K562 (cell line): ENCODE measurements at regions not wholly inside any gene's neighbourhood (a gene's known extent, or its start where the extent isn't known, plus 50 kb on each side); places are given as distances from the start of the nearest gene placed in this dataset.

Source experiments
- ATAC-seq: fragments of 200-7000 bp; cut with Tn5 transposase; 3 replicates; pipeline ENCODE4 v1.9.1; 2020; ENCODE audit warnings: moderate library complexity
- BruUV-seq: library from RNA; stranded (reverse); fragments of 400-500 nt; replicated peaks from 2 replicates; lab custom pipeline; 2021; lab: Mats Ljungman, UMichigan
- CTCF ChIA-PET: fragments of 300-600 bp; formaldehyde crosslinking; extraction: SDS; loops from one replicate; lab custom pipeline; 2021; ENCODE audit warnings: low intra/inter-chr PET ratio; lab: Yijun Ruan, JAX
- POLR2A ChIA-PET: fragments of 300-600, 350-650 bp; sonication (Branson Sonifier 250); formaldehyde crosslinking; extraction: SDS; loops from one replicate; lab custom pipeline; 2021; ENCODE audit warnings: antibody characterized with exemption, inconsistent platforms; lab: Yijun Ruan, JAX
- DNase-seq, 4 experiments: peaks; one replicate each; pipeline versions ENCODE4 v3.0.0 to v3.0.0-alpha.2; 2011 to 2018; ENCODE audit warnings: low spot score in 3 of 4, mixed read lengths in 3 of 4; ENCODE audit errors: extremely low read depth in 1 of 4
- FAIRE-seq: peaks from 2 replicates; lab custom pipeline; 2011; peaks lifted over from hg19 to GRCh38; lab: Jason Lieb, UNC
- H2AFZ ChIP-seq: 2 replicates; pipeline ENCODE4 v1.6.0; 2011; ENCODE audit warnings: low read depth, low read length, control low read depth, inconsistent platforms
- H3K27ac ChIP-seq: fragments of 200-600 bp; 3 replicates; pipeline ENCODE4 v1.8.0; 2011; ENCODE audit warnings: low read depth, mild to moderate bottlenecking, control low read depth, inconsistent platforms, low read length, moderate library complexity, mixed read lengths; ENCODE audit errors: extremely low read depth
- H3K27me3 ChIP-seq, 2 experiments: fragments of 300-600 bp in 1 of 2; 2 replicates in 1 of 2; 3 replicates in 1 of 2; pipeline versions ENCODE4 v1.6.0 to v1.8.0; 2011; ENCODE audit warnings: inconsistent platforms in 2 of 2, low read length in 2 of 2, mild to moderate bottlenecking in 1 of 2, mixed read lengths in 1 of 2, moderate library complexity in 1 of 2; ENCODE audit not compliant: control insufficient read depth in 2 of 2, insufficient read depth in 2 of 2
- H3K36me3 ChIP-seq: fragments of 300-600 bp; 3 replicates; pipeline ENCODE4 v1.8.0; 2011; ENCODE audit warnings: mild to moderate bottlenecking, low read length, inconsistent platforms; ENCODE audit not compliant: control insufficient read depth, insufficient read depth
- H3K4me1 ChIP-seq, 2 experiments: fragments of 200-600 bp in 1 of 2; replicated peaks in 1 of 2; 2 replicates in 1 of 2; 3 replicates in 1 of 2; pipeline versions ENCODE4 v1.5.1 to v1.8.0; 2011; ENCODE audit warnings: inconsistent platforms in 2 of 2, low read length in 2 of 2, mild to moderate bottlenecking in 1 of 2, mixed read lengths in 1 of 2, moderate library complexity in 1 of 2; ENCODE audit not compliant: control insufficient read depth in 2 of 2, insufficient read depth in 2 of 2
- H3K4me2 ChIP-seq: 2 replicates; pipeline ENCODE4 v1.6.1; 2011; ENCODE audit warnings: low read length, control low read depth, inconsistent platforms, mixed read lengths; ENCODE audit not compliant: insufficient read depth
- H3K4me3 ChIP-seq: fragments of 200-600 bp; sonication (generic), shearing (Covaris generic); 2 replicates; pipeline ENCODE4 v1.5.1; 2016; ENCODE audit warnings: control low read depth, inconsistent platforms
- H3K79me2 ChIP-seq: fragments of 200-600 bp; 3 replicates; pipeline ENCODE4 v1.8.0; 2011; ENCODE audit warnings: low read length, inconsistent platforms; ENCODE audit not compliant: control insufficient read depth, insufficient read depth
- H3K9ac ChIP-seq, 2 experiments: 2 replicates each; pipeline versions ENCODE4 v1.6.0 to v1.6.1; 2011; ENCODE audit warnings: low read depth in 2 of 2, low read length in 2 of 2, control low read depth in 1 of 2, inconsistent platforms in 1 of 2, mild to moderate bottlenecking in 1 of 2, mixed read lengths in 1 of 2; ENCODE audit not compliant: insufficient read depth in 1 of 2
- H3K9me1 ChIP-seq: one replicate; pipeline ENCODE4 v1.6.0; 2011; ENCODE audit warnings: inconsistent platforms, mild to moderate bottlenecking, low read length, moderate library complexity; ENCODE audit not compliant: control insufficient read depth, insufficient read depth
- H3K9me3 ChIP-seq: replicated peaks from 2 replicates; pipeline ENCODE4 v1.5.1; 2011; ENCODE audit warnings: low read depth, low read length, inconsistent platforms; ENCODE audit not compliant: control insufficient read depth, insufficient read depth
- H4K20me1 ChIP-seq: replicated peaks from 2 replicates; pipeline ENCODE4 v1.6.1; 2011; ENCODE audit warnings: low read length, inconsistent platforms, mixed read lengths; ENCODE audit not compliant: control insufficient read depth, insufficient read depth
- CEBPZ ChIP-seq: fragments of 150-350 bp; IDR thresholded peaks from 2 replicates; pipeline ENCODE4 v1.6.1; 2014; ENCODE audit warnings: low read depth, mild to moderate bottlenecking, low read length, borderline replicate concordance
- E2F3 ChIP-seq: fragments of 250-450 bp; sonication (Bioruptor Pico); IDR thresholded peaks from 2 replicates; pipeline ENCODE4 v1.4.0; 2020; ENCODE audit warnings: mild to moderate bottlenecking
- GTF2B ChIP-seq: IDR thresholded peaks from 2 replicates; pipeline ENCODE4 v1.6.1; 2011; ENCODE audit not compliant: insufficient read length; ENCODE audit errors: extremely low read depth
- HEY1 ChIP-seq: fragments of 250-450 bp; sonication (Bioruptor Pico); IDR thresholded peaks from 2 replicates; pipeline ENCODE4 v1.5.0; 2020; ENCODE audit warnings: mild to moderate bottlenecking, moderate library complexity, borderline replicate concordance
- KLF6 ChIP-seq: fragments of 250-450 bp; sonication (Bioruptor Pico); IDR thresholded peaks from 2 replicates; pipeline ENCODE4 v1.4.0; 2020; ENCODE audit warnings: mild to moderate bottlenecking, moderate library complexity, borderline replicate concordance
- NCOA2 ChIP-seq, 2 experiments: fragments of 450-650 bp; IDR thresholded peaks; 2 replicates each; pipeline ENCODE4 v1.6.1; 2018; ENCODE audit warnings: mild to moderate bottlenecking in 2 of 2, moderate library complexity in 1 of 2; ENCODE audit not compliant: partially characterized antibody in 2 of 2
- NFIX ChIP-seq: fragments of 250-450 bp; sonication (Bioruptor Pico); IDR thresholded peaks from 2 replicates; pipeline ENCODE4 v1.4.0; 2020; ENCODE audit warnings: low read depth, mild to moderate bottlenecking, moderate library complexity
- PCBP1 ChIP-seq: fragments of 200-400 bp; formaldehyde crosslinking; IDR thresholded peaks from 2 replicates; pipeline ENCODE4 v1.6.1; 2018; ENCODE audit warnings: mild to moderate bottlenecking, low read depth, low read length; ENCODE audit not compliant: poor library complexity, severe bottlenecking
- PHB ChIP-seq: fragments of 250-450 bp; sonication (Bioruptor Pico); IDR thresholded peaks from 2 replicates; pipeline ENCODE4 v1.5.0; 2021
- ZNF140 ChIP-seq: fragments of 250-450 bp; sonication (Bioruptor Pico); IDR thresholded peaks from 2 replicates; pipeline ENCODE4 v1.8.0; 2021; ENCODE audit warnings: moderate library complexity, mild to moderate bottlenecking, inconsistent platforms
- ZNF324 ChIP-seq: fragments of 250-450 bp; sonication (Bioruptor Pico); IDR thresholded peaks from 2 replicates; pipeline ENCODE4 v1.4.0; 2020; ENCODE audit warnings: mild to moderate bottlenecking
- ZNF511 ChIP-seq: sonication (generic); formaldehyde crosslinking; IDR thresholded peaks from 2 replicates; pipeline ENCODE4 v1.8.0; 2022; ENCODE audit warnings: mild to moderate bottlenecking, missing genetic modification reagents
- ZNF77 ChIP-seq: fragments of 250-450 bp; sonication (Bioruptor Pico); IDR thresholded peaks from 2 replicates; pipeline ENCODE4 v1.5.0; 2020
- WGBS: fragments of 100-300 bp; shearing (Covaris generic); methylation state at CpG from one replicate; pipeline ENCODE4 v1.1.6; 2016; ENCODE audit warnings: low coverage, mixed read lengths; ENCODE audit not compliant: insufficient coverage; ENCODE audit errors: missing lambda C conversion rate; 5-methylcytosine and 5-hydroxymethylcytosine counted together
- in situ Hi-C: fragments of 300-500 bp; cut with MboI; formaldehyde crosslinking; loops from 4 replicates; pipeline ENCODE4 v1.15.0; 2018; ENCODE audit warnings: inconsistent platforms, mixed read lengths
- intact Hi-C: fragments of 100-400 bp; cut with micrococcal nuclease; formaldehyde crosslinking; loops from 2 replicates; pipeline ENCODE4 v1.14.2; 2022

DNA sequence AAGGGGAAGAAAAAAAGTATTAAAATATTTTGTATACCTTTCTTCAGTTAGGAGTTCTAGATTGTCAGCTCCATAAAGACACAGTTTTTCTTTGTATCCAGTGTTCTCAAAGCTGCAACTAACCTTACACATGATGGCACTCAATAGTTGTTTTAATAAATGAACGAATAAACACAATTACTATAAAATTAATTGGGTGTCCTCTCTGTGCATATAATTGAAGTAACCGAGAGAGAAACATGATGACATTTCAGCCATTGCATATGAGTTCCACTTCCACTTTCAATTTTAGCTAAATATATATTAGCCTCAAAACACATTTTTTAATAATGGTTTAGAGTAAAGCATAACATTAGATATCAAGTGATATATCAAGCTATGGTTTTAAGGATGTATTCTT lies 671.2 kb downstream of the LRFN5 start:
- intact Hi-C loops (no loop called here), in situ Hi-C loops (no loop called here)
- no TSS peak for BruUV-seq
- ChIA-PET POLR2A (interaction anchor here (0.6 kb wide), 1 partner anchor 252 kb away, joined by 3 read pairs; no protein-coding TSS in a partner anchor), CTCF (no interaction called here)
- DNase-seq = no peak
- Histone ChIP-seq H3K4me3 (no peak overlapping the region), H3K79me2 (no peaks in the 10 kb centered on the region), H3K4me2 (no peak overlapping the region), H4K20me1 (no peaks in the 10 kb centered on the region), H3K9ac (no peak overlapping the region), H3K4me1 (no peaks in the 10 kb centered on the region), H3K9me1 (no peaks in the 10 kb centered on the region), H3K36me3 (no peaks in the 10 kb centered on the region), H2AFZ (no peak overlapping the region), H3K27me3 (no peaks in the 10 kb centered on the region), H3K27ac (no peak overlapping the region), H3K9me3 (no peaks in the 10 kb centered on the region)
- ATAC-seq = no peak
- WGBS = 0% methylated on average over 2 of the region's 2 CpGs
- FAIRE-seq = no peak
- TF ChIP-seq ZNF77 (no peak), PCBP1 (no peak), ZNF324 (CRISPR knock-in tag) (no peak)

DNA sequence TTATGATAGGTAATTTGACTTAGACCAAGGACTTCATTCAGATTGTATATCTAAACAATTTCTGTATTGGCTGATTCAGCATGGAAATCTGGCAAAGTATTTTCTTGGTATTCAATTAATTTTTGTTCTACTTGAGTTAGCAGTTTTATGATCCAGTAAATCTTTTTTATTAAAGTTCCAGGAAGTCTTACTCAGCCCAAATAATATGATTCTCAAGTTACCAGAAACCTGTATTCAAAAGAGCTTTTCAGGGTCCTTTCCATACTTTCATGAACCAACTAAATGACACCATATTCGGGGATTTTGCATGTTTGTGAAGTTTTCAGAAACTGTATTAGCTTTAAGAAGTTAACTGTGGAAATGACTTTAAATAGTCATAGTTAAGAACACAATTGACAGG lies 662.6 kb downstream of the LRFN5 start:
- H3K27ac ChIP-seq = no peak overlapping the region
- POLR2A ChIA-PET = no interaction called here
- CTCF ChIA-PET = no interaction called here
- intact Hi-C loops = no loop called here
- 0% methylated on average over 1 of the region's 1 CpG for WGBS
- in situ Hi-C loops = no loop called here
- no peaks in the 10 kb centered on the region for H3K27me3 ChIP-seq
- FAIRE-seq (no peak), ATAC-seq (no peak), DNase-seq (no peak)
- H2AFZ ChIP-seq = no peak overlapping the region
- no peaks in the 10 kb centered on the region for H3K79me2 ChIP-seq
- BruUV-seq = no TSS peak
- no peak overlapping the region for H3K4me2 ChIP-seq
- no peaks in the 10 kb centered on the region for H4K20me1 ChIP-seq
- H3K4me1 ChIP-seq = no peaks in the 10 kb centered on the region
- no peaks in the 10 kb centered on the region for H3K9me3 ChIP-seq
- H3K9me1 ChIP-seq = no peaks in the 10 kb centered on the region
- no peaks in the 10 kb centered on the region for H3K36me3 ChIP-seq
- no peak overlapping the region for H3K9ac ChIP-seq
- H3K4me3 ChIP-seq = no peak overlapping the region
- no peak for TF ChIP-seq NFIX
- no peak for TF ChIP-seq CEBPZ
- no peak for TF ChIP-seq KLF6 (CRISPR knock-in tag)
- TF ChIP-seq HEY1 = no peak
- TF ChIP-seq PHB (CRISPR knock-in tag) = no peak
- TF ChIP-seq E2F3 (CRISPR knock-in tag) = no peak
- no peak for TF ChIP-seq NCOA2 (IDR thresholded peaks at IDR 0.05; ENCODE audit: partially characterized antibody in 2 of 2)
- TF ChIP-seq ZNF140 (CRISPR knock-in tag) = no peak
- TF ChIP-seq ZNF511 (CRISPR knock-in tag) = no peak
- TF ChIP-seq GTF2B = no peak
